Hematopoietic multipotent progenitor cell treated with erythropoietin and hydrocortisone succinate and interleukin-3 and kit ligand, for 6 days (in vitro differentiated cells): ENCODE measurements at regions not wholly inside any gene's neighbourhood (a gene's known extent, or its start where the extent isn't known, plus 50 kb on each side); places are given as distances from the start of the nearest gene placed in this dataset.

Experiments
- DNase-seq: peaks from one replicate; pipeline ENCODE4 v3.0.0-alpha.2; 2015

GRCh38 chrX:20364238-20364637 lies 97.5 kb upstream of the RPS6KA3 start:
- DNase-seq, result no peak

DNA sequence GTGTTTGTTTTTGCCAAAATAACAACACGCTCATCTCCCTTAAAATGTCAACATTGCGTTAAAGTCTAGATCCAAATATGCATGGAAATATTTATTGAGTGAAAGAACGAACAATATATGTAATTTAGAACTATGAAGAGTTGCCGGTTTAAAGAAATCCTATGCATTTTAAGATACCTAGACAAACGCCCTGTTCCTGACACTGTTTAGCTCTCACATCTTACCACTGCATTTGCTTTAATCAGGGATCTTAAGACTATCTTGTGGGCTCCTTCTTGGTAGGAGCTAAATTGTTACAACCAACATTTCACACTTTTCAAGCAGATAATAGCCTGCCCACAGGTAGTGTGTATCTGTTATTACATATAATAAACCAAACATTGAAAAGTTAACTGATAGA lies 96.6 kb upstream of the RPS6KA3 start:
- DNase-seq, result no peak

DNA sequence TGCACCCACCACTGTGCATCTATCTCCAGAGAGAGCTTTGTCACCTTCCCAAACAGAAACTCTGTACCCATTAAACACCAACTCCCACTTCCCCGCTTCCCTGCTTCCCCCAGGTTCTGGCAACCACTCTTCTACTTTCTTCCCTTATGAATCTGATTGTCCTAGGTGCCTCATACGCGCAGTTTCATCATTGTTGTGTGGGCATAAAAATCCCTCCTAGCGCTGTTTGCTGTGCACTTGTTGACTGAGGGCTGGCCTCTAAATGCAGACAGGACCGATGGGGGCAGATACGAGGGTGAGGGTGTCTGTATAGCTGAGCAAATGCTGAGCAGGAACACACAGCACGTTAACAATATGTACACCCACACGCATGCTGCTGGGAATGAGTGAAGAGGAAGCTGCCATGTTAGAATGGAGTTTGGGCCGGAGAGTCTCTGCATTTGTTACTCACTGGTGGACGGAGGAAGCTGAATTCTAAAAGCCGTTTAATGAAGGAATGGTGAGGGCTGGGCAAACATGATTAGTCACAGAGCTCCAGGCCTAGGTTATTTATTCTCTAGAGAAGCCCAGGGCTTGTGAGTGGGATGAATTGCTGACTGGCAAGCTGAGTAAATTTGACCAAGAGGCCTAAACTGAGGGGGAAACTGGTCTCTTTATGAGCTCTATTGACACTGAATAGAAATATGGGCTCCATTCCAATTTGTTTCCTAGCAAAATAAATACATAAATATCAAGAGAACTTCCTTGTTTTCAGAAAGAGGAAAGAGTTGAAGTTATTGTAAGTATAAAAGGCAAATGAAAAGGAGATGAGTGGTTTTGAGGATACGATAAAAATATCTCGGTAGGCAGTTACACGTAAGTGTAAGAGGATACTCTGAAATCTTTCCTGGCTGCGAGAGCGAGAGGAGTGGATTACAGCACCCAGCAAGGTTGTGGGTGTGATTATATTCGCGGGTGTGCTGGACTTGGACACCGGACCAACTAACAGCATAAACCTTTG lies 95.9 kb upstream of the RPS6KA3 start:
- peak; percentile 19 for DNase-seq

GRCh38 chrX:20361890-20362262 lies 95.2 kb upstream of the RPS6KA3 start:
- no peak for DNase-seq

DNA sequence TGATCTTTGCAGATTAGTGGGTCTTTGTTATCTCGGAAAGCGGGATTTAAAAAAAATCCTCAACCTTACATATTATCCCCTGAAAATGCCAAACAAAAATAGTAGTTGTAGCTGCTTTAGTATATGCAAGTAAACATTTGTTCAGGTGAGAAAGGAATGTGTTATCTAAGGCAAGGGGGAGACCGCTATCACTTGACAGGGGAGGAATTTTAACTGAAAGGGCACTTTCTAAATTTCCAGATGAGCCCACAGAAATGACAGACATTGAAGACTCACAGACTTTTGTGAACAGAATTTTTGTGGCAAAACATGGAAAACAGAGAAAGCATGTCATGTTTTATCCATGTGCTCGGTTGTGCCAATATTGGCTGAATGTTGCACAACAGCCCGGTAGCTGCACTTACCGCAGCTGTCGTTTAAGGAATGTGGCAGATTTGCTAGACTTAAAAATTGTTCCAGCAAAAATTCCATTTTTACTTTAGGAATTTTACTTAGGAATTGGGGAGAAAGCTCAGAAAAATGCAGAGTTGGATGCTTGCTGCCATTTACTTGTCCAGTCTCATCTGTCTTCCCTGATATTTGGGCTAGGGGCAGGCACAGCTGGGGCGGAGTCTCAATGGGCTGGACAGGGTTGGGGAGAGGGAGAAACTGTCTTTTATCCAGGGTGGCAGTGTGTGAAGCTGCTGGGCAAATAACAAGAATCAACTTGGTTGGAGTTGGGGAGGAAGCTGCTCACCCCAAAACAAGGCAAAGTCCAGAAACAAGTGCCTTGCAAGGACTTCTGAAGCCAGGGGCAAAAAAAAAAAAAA lies 94.6 kb upstream of the RPS6KA3 start:
- DNase-seq, result no peak

DNA sequence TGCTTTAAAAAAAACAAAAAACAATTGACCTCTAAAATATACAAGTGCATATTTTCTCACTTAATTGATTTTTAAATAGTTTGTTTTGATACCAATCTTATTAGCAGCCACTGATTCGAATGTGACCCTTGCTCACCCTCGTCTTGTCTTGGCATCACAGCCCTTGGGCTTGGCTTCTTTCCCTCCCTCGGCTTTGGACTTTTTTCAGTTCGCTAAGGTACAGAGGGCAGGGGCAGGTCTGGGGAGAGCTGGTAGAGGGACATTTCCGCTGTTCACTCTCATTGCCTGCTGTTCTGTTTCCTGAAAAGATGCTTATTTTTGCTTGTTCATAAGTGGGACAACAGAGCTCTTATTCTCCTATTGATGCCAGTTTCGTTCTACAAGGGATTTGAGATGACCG lies 88.5 kb upstream of the RPS6KA3 start:
- DNase-seq, result no peak

GRCh38 chrX:20354505-20354904 lies 87.8 kb upstream of the RPS6KA3 start:
- no peak for DNase-seq

GRCh38 chrX:20352935-20353336 lies 86.2 kb upstream of the RPS6KA3 start:
- no peak for DNase-seq

GRCh38 chrX:20352504-20352903 lies 85.8 kb upstream of the RPS6KA3 start:
- DNase-seq, result no peak

DNA sequence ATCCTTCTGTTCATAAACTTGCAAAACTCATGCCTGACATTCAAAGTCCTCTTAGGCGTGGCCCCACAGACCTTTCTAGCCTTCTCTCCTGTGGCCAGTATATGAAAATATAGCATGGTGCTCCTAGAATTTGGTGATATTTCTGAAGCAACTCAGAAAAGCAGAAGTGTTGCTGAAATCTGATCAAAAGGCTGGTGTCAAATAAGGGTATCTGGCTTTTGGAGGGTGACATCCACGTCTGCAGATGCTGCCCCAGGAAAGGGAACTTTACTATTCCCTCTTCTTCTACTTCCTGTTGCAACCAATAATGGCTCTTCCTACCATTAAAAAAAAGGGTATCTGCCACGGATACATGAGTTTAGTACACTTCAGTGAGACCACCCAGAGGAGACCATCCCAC lies 83.9 kb upstream of the RPS6KA3 start:
- DNase-seq, result peak; percentile 35

- no peak for DNase-seq
These were observed 81.4 kb upstream of the RPS6KA3 start for GRCh38 chrX:20348139-20348538.

GRCh38 chrX:20347481-20347880 lies 80.8 kb upstream of the RPS6KA3 start:
- no peak for DNase-seq

DNA sequence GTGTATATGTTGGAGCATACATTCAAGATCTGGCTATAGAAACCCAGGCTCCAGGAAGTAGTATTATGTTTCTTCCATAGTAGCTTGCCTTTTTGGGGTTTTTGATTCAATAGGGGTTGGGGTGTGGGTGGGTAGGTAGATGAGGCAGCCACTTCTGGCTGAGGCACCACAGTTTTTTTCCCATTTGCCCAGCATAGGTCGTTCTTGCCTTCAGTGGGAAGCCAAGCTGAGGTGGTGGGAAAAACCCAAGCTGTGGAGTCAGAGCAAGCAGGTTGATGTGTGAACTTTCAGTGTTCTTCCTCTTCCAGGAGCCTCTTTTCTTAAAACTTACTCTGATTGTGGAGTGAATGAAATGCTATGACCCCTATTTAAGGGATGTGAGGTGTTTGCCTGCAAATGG lies 67.0 kb upstream of the RPS6KA3 start:
- no peak for DNase-seq

GRCh38 chrX:20330545-20330944 lies 63.8 kb upstream of the RPS6KA3 start:
- no peak for DNase-seq

DNA sequence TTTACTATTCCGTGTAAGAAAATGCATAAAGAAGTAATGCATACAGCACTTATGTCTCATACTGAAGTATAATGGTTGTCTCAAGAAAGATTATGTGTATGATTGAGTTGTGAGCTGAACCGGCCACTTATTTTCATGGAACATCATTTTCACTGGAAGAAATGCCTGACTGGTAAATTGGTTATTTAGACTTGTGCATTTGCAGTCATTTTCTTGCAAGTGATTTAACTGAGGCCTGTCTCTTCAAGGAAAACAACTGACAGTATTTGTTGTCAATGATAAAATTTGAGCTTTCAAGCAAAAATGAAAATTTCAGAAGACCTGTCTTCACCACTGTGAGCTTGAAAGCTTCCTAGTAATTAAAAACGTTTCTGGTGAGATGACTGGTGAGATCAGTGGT lies 62.7 kb upstream of the RPS6KA3 start:
- DNase-seq, result no peak

GRCh38 chrX:20325786-20326388 lies 59.2 kb upstream of the RPS6KA3 start:
- DNase-seq, result no peak

DNA sequence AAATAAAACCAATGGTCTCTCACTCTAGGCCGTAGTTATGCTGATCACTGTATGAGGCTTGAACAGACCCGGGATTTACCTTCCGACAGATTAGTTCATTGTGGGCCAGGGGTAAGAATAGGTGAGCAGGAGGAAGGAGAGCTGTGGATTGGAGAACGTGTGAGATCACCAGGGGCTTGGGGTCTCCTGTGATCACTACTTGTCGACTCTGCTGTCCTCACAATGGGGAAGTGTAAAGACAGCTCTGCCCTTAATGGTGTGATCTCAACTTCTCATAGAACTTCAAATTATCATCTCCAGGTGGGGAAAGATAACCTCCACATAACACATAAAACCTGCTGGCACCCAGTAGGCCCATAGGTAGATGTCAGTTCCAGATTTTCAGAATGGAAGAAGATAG lies 56.2 kb upstream of the RPS6KA3 start:
- DNase-seq, result no peak

DNA sequence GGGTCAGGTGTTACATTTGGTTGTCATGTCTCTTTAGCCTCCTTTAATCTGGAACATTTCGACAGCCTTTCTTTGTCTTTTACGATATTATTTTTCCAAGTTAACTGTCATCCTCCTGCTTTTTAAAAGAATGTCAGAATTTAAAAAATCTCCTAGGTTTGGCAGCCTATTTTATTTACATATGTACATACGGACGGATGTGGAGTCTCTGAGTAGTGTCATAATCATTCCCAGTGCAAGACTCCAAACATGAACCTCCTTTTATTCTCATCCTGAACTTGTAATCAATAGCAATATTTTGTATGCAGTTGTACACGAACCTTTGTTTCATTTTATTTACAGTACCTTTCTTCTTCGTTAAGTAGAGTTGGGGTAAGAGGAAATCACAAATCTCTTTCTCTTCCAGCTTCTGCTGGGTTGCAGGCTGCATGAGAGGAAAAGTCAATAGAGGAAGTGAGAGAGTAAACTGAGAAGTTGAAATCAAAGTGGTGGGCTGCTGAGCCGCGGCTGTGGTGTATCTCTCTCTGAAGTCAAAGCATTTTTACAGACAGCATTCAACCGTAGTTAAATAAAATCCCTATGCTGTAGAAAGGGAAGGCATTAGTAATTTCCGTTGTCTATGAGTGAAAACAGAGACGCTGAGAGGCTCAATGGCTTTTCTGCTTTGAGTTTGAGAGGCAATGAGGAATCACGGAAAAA lies 53.9 kb upstream of the RPS6KA3 start:
- DNase-seq, result peak; percentile 7

- DNase-seq, result no peak
These were observed 52.3 kb upstream of the RPS6KA3 start for GRCh38 chrX:20319054-20319453.

GRCh38 chrX:20317873-20318272 lies 51.2 kb upstream of the RPS6KA3 start:
- no peak for DNase-seq
